Adrenal gland (tissue), 5 donors: ENCODE measurements at regions not wholly inside any gene's neighbourhood (a gene's known extent, or its start where the extent isn't known, plus 50 kb on each side); places are given as distances from the start of the nearest gene placed in this dataset.

Experiments used
- POLR2A ChIP-seq, 2 donors: fragments of 450-650 bp; IDR thresholded peaks; one replicate each; pipeline ENCODE4 v1.6.1; 2017; ENCODE audit warnings: antibody characterized with exemption in 2 of 2, mild to moderate bottlenecking in 2 of 2, moderate library complexity in 1 of 2
- TF ChIP-seq, protein P1 (sequence below), 6 experiments: fragments of 450-650 bp in 4 of 6; fragments of 200-600 bp in 2 of 6; sonication (generic) in 1 of 6; IDR thresholded peaks; 1 replicate in 5 of 6; 2 replicates in 1 of 6; pipeline versions ENCODE4 v1.5.1 to v1.8.0; 2016 to 2021; ENCODE audit warnings: antibody characterized with exemption in 6 of 6, mild to moderate bottlenecking in 2 of 6, moderate library complexity in 1 of 6
- donor health status: DM: no; HTN: no; CAD: no.

DNA sequence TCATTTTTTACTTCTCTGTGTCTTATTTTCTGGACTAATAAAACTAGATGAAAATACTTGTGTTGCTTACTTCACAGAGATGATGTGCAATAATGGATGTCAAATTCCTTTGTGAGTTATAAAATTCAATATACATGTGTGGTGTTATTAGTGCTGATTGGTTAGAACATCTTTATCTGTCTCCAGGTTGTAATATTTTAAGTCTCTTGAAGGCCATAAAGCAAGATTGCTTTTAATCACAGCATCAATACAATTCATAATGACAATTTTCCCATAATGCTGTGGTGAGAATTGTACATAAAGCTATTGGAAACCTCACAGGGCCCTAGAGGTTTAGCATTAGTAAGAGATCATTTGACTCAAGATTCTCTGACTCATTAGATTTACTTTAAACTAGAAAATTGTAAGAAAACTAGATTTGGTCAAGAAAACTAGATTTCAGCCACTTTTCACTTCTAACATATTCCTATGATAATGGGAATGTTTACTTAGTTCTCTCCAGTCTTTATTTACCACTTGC is 963.7 kb downstream of the REEP3 start:
- no peak for TF ChIP-seq POLR2A (IDR thresholded peaks at IDR 0.05)
- TF ChIP-seq, protein P1, sequence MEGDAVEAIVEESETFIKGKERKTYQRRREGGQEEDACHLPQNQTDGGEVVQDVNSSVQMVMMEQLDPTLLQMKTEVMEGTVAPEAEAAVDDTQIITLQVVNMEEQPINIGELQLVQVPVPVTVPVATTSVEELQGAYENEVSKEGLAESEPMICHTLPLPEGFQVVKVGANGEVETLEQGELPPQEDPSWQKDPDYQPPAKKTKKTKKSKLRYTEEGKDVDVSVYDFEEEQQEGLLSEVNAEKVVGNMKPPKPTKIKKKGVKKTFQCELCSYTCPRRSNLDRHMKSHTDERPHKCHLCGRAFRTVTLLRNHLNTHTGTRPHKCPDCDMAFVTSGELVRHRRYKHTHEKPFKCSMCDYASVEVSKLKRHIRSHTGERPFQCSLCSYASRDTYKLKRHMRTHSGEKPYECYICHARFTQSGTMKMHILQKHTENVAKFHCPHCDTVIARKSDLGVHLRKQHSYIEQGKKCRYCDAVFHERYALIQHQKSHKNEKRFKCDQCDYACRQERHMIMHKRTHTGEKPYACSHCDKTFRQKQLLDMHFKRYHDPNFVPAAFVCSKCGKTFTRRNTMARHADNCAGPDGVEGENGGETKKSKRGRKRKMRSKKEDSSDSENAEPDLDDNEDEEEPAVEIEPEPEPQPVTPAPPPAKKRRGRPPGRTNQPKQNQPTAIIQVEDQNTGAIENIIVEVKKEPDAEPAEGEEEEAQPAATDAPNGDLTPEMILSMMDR (IDR thresholded peaks at IDR 0.05), result no peak
